ENCODE measurements at regions not wholly inside any gene's neighbourhood (a gene's known extent, or its start where the extent isn't known, plus 50 kb on each side); places are given as distances from the start of the nearest gene placed in this dataset.

- no peak overlapping the region for H3K4me3 ChIP-seq (ENCODE audit: low read depth in 1 of 2, low read length in 1 of 2)
- H3K4me1 ChIP-seq (ENCODE audit: control insufficient read depth in 1 of 2, insufficient read depth in 1 of 2, low read depth in 1 of 2, low read length in 1 of 2): no peaks in the 10 kb centered on the region
These were observed 68.1 kb upstream of the TOX2 start for GRCh38 chr20:43846516-43846905.

GRCh38 chr20:43844778-43845614 lies 69.7 kb upstream of the TOX2 start:
- Histone ChIP-seq H3K27me3 (peaks cover 25% of the 10 kb centered on the region), H3K36me3 (no peaks in the 10 kb centered on the region), H3K4me3 (ENCODE audit: low read depth in 1 of 2, low read length in 1 of 2) (no peak overlapping the region), H3K27ac (no peak overlapping the region), H3K9me3 (no peaks in the 10 kb centered on the region), H3K4me1 (ENCODE audit: control insufficient read depth in 1 of 2, insufficient read depth in 1 of 2, low read depth in 1 of 2, low read length in 1 of 2) (no peaks in the 10 kb centered on the region)
- no peak for TF ChIP-seq CTCF (IDR thresholded peaks at IDR 0.05)

More at GRCh38 chr20:43846516-43846905, 68.1 kb upstream of the TOX2 start:
- H3K27ac ChIP-seq: no peak overlapping the region
- H3K9me3 ChIP-seq: no peaks in the 10 kb centered on the region
- TF ChIP-seq CTCF (IDR thresholded peaks at IDR 0.05): no peak
- no peaks in the 10 kb centered on the region for H3K36me3 ChIP-seq
- H3K27me3 ChIP-seq: peaks cover 25% of the 10 kb centered on the region

- Histone ChIP-seq H3K4me3 (ENCODE audit: low read depth in 1 of 2, low read length in 1 of 2) (no peak overlapping the region), H3K4me1 (ENCODE audit: control insufficient read depth in 1 of 2, insufficient read depth in 1 of 2, low read depth in 1 of 2, low read length in 1 of 2) (no peaks in the 10 kb centered on the region), H3K27ac (no peak overlapping the region), H3K9me3 (no peaks in the 10 kb centered on the region), H3K36me3 (no peaks in the 10 kb centered on the region), H3K27me3 (peaks cover 30% of the 10 kb centered on the region)
- no peak for TF ChIP-seq CTCF (IDR thresholded peaks at IDR 0.05)
These were observed 70.5 kb upstream of the TOX2 start for GRCh38 chr20:43843965-43844660.

- H3K27me3 ChIP-seq: peaks cover 31% of the 10 kb centered on the region
- H3K36me3 ChIP-seq: no peaks in the 10 kb centered on the region
- H3K9me3 ChIP-seq: no peaks in the 10 kb centered on the region
- H3K4me3 ChIP-seq (ENCODE audit: low read depth in 1 of 2, low read length in 1 of 2): no peak overlapping the region
- TF ChIP-seq CTCF (IDR thresholded peaks at IDR 0.05): no peak
- no peak overlapping the region for H3K27ac ChIP-seq
- no peaks in the 10 kb centered on the region for H3K4me1 ChIP-seq (ENCODE audit: control insufficient read depth in 1 of 2, insufficient read depth in 1 of 2, low read depth in 1 of 2, low read length in 1 of 2)
These were observed 71.3 kb upstream of the TOX2 start for GRCh38 chr20:43843096-43843964.

All from neutrophil (primary cell).